ENCODE measurements at regions not wholly inside any gene's neighbourhood (a gene's known extent, or its start where the extent isn't known, plus 50 kb on each side); places are given as distances from the start of the nearest gene placed in this dataset.

- no peak for TF ChIP-seq DR1 (CRISPR knock-in tag; IDR thresholded peaks at IDR 0.05)
- peak; percentile 22; the same call in 1 of the 2 replicates for TF ChIP-seq ZBTB7B (CRISPR knock-in tag; IDR thresholded peaks at IDR 0.05)
- TF ChIP-seq SP2 (CRISPR knock-in tag; IDR thresholded peaks at IDR 0.05) = no peak
- no peak for TF ChIP-seq ZNF136 (CRISPR knock-in tag; IDR thresholded peaks at IDR 0.05; ENCODE audit: low read depth)
- TF ChIP-seq ZNF503 (CRISPR knock-in tag; IDR thresholded peaks at IDR 0.05) = peak; percentile 96
- TF ChIP-seq ZNF562 (CRISPR knock-in tag; IDR thresholded peaks at IDR 0.05; ENCODE audit: borderline replicate concordance) = no peak
- TF ChIP-seq TFAP4 (IDR thresholded peaks at IDR 0.05; ENCODE audit: borderline replicate concordance, low read depth) = 0 out of 2 replicates have a peak, but pooled peaks have one; percentile 16
- 0 out of 2 replicates have a peak, but pooled peaks have one; percentile 27 for TF ChIP-seq AKNA (CRISPR knock-in tag; IDR thresholded peaks at IDR 0.05; ENCODE audit: borderline replicate concordance)
- peak; percentile 83 for TF ChIP-seq IRF2 (CRISPR knock-in tag; IDR thresholded peaks at IDR 0.05)
- 0 out of 2 replicates have a peak, but pooled peaks have one; percentile 71 for TF ChIP-seq HMG20B (CRISPR knock-in tag; conservative IDR thresholded peaks at IDR 0.05)
These were observed 180.6 kb downstream of the IRS1 start (continued) for GRCh38 chr2:226618875-226619605.
